ENCODE measurements at regions not wholly inside any gene's neighbourhood (a gene's known extent, or its start where the extent isn't known, plus 50 kb on each side); places are given as distances from the start of the nearest gene placed in this dataset.
"Not testable (repeated sequence)": the region's sequence is repeated elsewhere in the genome, so short reads cannot be mapped to it uniquely, and the experiment has no call there.

DNA sequence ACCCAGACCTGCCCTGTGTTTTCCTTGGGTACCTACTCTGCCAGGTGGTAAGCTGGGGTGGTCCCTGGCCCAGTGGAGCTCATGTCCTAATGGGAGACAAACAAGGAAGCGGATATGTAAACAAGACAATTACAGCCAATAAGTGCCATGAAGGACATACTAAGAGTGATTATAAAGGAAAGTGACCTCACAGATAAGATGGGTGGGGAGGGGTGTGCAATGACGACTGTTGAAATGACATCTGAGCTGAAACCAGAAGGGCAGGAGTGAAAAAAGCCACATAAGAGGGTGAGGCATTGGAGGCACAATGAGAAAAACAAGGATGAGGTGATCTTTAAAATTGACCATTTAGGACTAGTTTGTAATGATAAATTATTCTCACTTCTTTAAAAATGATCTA, 336.2 kb upstream of the IL12A start:
- DNase-seq (ENCODE audit: low read depth, low spot score) = no peak

- no peak for DNase-seq (ENCODE audit: low read depth, low spot score)
Observed at GRCh38 chr3:159654183-159655134, 334.2 kb upstream of the IL12A start.

- DNase-seq (ENCODE audit: low read depth, low spot score) = no peak
Observed at GRCh38 chr3:159655202-159655601, 333.4 kb upstream of the IL12A start.

DNA sequence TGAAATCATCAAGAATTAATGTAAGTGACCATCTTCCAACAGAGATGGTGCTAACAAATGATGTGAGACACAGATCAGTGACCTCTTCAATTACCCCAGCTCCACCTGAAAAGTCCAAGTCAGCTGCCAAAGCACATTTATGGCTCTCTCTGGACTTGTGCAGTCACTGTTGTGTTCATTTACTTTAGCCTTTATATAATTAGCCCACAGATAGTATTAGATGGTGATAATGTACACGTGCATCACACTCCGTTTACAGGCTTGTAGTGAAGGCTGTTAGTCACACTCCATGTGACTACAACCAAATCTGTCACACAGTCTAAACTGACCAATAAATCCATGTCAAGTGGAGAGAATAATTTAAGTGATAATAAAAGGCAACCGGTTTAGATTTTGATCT, 331.5 kb upstream of the IL12A start:
- DNase-seq (ENCODE audit: low read depth, low spot score) = no peak

DNA sequence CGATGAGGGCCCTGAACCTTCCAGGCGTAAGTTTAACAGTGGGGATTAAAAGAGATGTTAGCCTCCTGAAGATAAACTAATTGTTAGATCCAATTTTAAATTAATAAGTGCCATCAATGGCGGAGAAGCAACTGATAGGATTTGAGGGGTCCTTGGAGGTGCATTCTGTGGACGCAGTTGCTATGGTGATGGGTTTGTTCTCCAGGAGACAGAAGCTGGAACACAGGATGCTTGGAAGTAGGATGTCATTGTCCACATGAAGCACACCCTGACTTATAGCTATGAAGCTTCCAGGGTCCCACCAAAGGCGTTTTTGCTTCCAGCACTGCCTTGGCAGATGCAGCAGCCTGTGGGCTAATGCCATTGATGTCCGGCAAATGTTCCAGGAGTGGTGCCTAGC, 331.0 kb upstream of the IL12A start:
- no peak for DNase-seq (ENCODE audit: low read depth, low spot score)

GRCh38 chr3:159660326-159660725, 328.3 kb upstream of the IL12A start:
- no peak for DNase-seq (ENCODE audit: low read depth, low spot score)

DNA sequence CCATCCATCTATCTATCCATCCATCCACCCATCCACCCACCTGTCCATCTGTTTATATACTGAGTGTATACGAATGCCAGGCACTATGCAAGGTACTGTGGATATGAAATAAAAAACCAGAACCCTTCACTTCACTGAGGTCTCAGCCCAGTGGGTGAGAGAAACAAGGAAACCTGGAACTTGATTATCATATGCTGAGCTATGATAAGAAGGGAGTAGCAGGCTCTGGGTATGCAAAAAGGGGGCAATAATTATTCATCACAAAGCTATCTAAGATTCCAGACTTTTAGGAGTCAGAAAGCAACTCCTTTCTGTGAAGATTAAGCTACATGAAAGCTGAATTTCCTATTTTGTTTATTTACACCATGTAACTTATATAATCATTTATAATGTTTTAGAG, 327.7 kb upstream of the IL12A start:
- DNase-seq (ENCODE audit: low read depth, low spot score) = no peak

GRCh38 chr3:159662549-159662948, 326.1 kb upstream of the IL12A start:
- DNase-seq (ENCODE audit: low read depth, low spot score) = no peak

GRCh38 chr3:159664006-159664405, 324.6 kb upstream of the IL12A start:
- DNase-seq (ENCODE audit: low read depth, low spot score) = no peak

GRCh38 chr3:159664653-159665052, 324.0 kb upstream of the IL12A start:
- DNase-seq (ENCODE audit: low read depth, low spot score) = no peak

DNA sequence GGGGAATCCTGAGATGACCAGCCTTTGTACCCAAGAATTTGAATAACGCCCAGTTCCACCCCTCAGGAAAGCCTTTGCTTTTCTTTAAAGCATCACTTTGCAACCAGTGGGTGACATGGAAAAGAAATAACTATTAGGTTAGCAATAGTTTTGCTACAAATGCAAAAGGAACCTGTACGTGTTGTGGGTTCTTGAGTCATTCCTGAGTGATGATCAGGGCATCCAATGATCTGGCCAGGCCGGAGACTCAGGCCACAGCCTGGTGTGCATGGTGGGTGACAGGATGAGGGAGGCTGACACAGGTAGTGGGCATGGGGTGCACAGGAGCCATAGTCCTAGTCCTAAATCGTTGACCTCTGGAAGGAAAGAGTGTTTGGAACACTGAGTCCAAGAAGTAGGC, 321.4 kb upstream of the IL12A start:
- DNase-seq (ENCODE audit: low read depth, low spot score) = no peak

- no peak for DNase-seq (ENCODE audit: low read depth, low spot score)
Observed at GRCh38 chr3:159668461-159668860, 320.2 kb upstream of the IL12A start.

DNA sequence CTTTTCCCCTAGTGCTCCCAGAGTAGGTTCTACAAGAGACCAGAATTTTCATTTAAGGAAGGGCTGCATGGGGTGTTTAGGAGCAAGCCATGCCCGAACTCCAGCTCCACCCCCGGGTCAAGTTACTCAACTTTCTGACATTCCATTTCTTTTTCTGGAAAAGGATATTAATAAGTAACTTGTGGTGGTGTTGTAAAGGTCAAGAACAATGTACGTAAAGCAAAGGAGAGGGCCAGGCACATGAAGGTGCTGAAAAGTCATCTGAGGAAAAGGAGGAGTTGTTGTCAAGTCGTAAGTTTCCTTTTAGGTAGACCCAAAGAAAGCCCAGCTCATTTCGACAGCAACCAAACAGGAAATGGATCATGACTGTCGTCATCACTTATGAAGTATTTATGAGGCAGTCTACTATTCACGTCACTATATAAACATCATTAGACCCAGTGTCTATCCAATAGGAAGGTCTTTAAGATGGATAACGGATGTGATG, 319.6 kb upstream of the IL12A start:
- DNase-seq (ENCODE audit: low read depth, low spot score) = no peak

DNA sequence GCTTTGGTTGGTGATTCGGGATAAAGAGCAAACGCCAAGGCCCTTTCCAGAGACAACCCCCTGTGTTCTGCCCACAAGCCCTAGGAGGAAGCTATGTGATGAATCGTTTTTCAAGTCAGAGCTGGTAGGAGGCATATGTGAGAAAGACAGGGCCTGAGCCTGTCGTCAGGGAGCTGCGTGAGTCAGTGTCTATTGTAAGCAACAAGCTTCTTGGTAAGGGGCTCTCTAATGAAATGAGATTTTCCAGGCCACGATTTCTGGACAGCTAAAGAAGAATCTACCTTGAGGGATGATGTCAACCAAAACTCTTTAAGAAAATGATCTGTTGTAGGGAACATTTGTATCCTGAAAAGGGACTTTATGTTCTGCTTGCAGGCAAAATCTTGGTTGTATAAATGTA, 318.9 kb upstream of the IL12A start:
- no peak for DNase-seq (ENCODE audit: low read depth, low spot score)

- no peak for DNase-seq (ENCODE audit: low read depth, low spot score)
Observed at GRCh38 chr3:159672728-159673688, 315.6 kb upstream of the IL12A start.

DNA sequence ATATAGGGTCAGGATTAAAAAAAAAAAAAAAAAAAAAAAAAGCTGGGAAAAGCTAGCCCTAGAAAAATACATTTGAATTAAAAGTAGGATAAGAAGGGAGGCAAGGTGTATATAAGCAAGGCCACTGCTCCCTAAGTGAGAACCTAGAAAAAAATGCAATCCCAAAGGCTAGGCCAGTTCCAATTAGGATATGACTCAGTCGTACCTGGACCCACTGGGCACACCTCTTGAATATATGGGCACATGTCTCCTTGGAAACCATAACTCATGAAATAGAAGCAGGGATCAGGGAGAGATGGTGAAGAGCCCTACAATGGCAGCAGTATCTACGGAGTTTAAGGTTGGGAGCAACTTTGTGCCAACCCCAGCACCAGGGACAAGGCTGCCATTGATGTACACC, 314.1 kb upstream of the IL12A start:
- DNase-seq (ENCODE audit: low read depth, low spot score) = no peak

- no peak for DNase-seq (ENCODE audit: low read depth, low spot score)
Observed at GRCh38 chr3:159675285-159675684, 313.4 kb upstream of the IL12A start.

DNA sequence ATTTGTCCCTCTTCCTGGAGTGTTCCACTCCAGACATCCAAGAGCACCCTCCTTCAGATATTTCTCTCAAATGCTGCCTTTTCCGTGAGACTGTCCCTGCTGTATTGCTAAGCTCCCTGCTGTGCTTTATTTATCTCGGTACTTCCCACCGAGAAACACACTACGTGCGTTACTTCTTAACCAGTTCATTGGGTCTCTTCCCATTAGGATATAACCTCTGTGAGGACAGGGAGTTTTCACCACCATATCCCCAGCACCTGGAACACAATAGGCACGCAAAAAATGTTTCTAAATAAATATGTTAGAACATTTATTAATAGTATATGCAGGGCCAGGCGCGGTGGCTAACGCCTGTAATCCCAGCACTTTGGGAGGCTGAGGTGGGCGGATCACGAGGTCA, 308.7 kb upstream of the IL12A start:
- DNase-seq (ENCODE audit: low read depth, low spot score) = no peak

- not testable (repeated sequence) for DNase-seq (ENCODE audit: low read depth, low spot score)
Observed at GRCh38 chr3:159681717-159682116, 306.9 kb upstream of the IL12A start.

GRCh38 chr3:159685801-159686200, 302.8 kb upstream of the IL12A start:
- DNase-seq (ENCODE audit: low read depth, low spot score) = no peak

- no peak for DNase-seq (ENCODE audit: low read depth, low spot score)
Observed at GRCh38 chr3:159693226-159693625, 295.4 kb upstream of the IL12A start.

Measured in brain pericyte (primary cell).